MM.1S (cell line): ENCODE measurements at regions not wholly inside any gene's neighbourhood (a gene's known extent, or its start where the extent isn't known, plus 50 kb on each side); places are given as distances from the start of the nearest gene placed in this dataset.

Experiments
- DNase-seq: peaks from one replicate; pipeline ENCODE4 v3.0.0-alpha.2; 2015
- H2AFZ ChIP-seq: fragments of 300-600 bp; sonication (generic); 2 replicates; pipeline ENCODE4 v1.6.0; 2016; ENCODE audit warnings: antibody characterized with exemption, low read length
- H3F3A ChIP-seq: fragments of 300-600 bp; sonication (generic); 2 replicates; pipeline ENCODE4 v1.6.1; 2016; ENCODE audit warnings: mild to moderate bottlenecking, antibody characterized with exemption, low read length, moderate library complexity, mixed read lengths; ENCODE audit not compliant: insufficient read depth
- H3K27ac ChIP-seq: fragments of 300-600 bp; sonication (generic); 2 replicates; pipeline ENCODE4 v1.5.1; 2016; ENCODE audit warnings: mild to moderate bottlenecking, low read length
- H3K27me3 ChIP-seq: fragments of 300-600 bp; sonication (generic); replicated peaks from 2 replicates; pipeline ENCODE4 v1.6.0; 2016; ENCODE audit warnings: low read length; ENCODE audit not compliant: insufficient read depth
- H3K36me3 ChIP-seq: fragments of 300-600 bp; sonication (generic); replicated peaks from 2 replicates; pipeline ENCODE4 v1.6.1; 2016; ENCODE audit warnings: mild to moderate bottlenecking, low read length, mixed read lengths; ENCODE audit not compliant: insufficient read depth
- H3K4me1 ChIP-seq: fragments of 300-600 bp; sonication (generic); 2 replicates; pipeline ENCODE4 v1.6.1; 2016; ENCODE audit warnings: low read length, mixed read lengths
- H3K4me2 ChIP-seq: fragments of 300-600 bp; sonication (generic); 2 replicates; pipeline ENCODE4 v1.6.0; 2016; ENCODE audit warnings: low read depth, low read length
- H3K4me3 ChIP-seq: fragments of 300-600 bp; sonication (generic); 2 replicates; pipeline ENCODE4 v1.5.1; 2016; ENCODE audit warnings: low read length, mixed read lengths
- H3K79me2 ChIP-seq: fragments of 300-600 bp; sonication (generic); 2 replicates; pipeline ENCODE4 v1.6.1; 2016; ENCODE audit warnings: mixed run types, low read length, mixed read lengths
- H3K9ac ChIP-seq: fragments of 300-600 bp; sonication (generic); 2 replicates; pipeline ENCODE4 v1.6.1; 2016; ENCODE audit warnings: low read length, mixed read lengths
- H3K9me2 ChIP-seq: fragments of 300-600 bp; sonication (generic); replicated peaks from 2 replicates; pipeline ENCODE4 v1.6.1; 2016; ENCODE audit warnings: mild to moderate bottlenecking, low read length, mixed read lengths; ENCODE audit not compliant: insufficient read depth
- H3K9me3 ChIP-seq: fragments of 300-600 bp; sonication (generic); replicated peaks from 2 replicates; pipeline ENCODE4 v1.6.1; 2016; ENCODE audit warnings: mild to moderate bottlenecking, low read length, mixed read lengths; ENCODE audit not compliant: insufficient read depth
- H4K20me1 ChIP-seq: fragments of 300-600 bp; sonication (generic); 2 replicates; pipeline ENCODE4 v1.6.1; 2016; ENCODE audit warnings: mild to moderate bottlenecking, low read length, moderate library complexity, mixed read lengths; ENCODE audit not compliant: insufficient read depth
- EZH2 ChIP-seq: fragments of 300-600 bp; sonication (generic); optimal IDR thresholded peaks from 2 replicates; pipeline ENCODE3; 2017; ENCODE audit warnings: low read depth, mild to moderate bottlenecking, antibody characterized with exemption, low read length, mixed read lengths
- EZH2phosphoT487 ChIP-seq: fragments of 300-600 bp; sonication (generic); IDR thresholded peaks from 2 replicates; pipeline ENCODE4 v1.6.1; 2018; ENCODE audit warnings: antibody characterized with exemption, low read length
- TF ChIP-seq, protein P1 (sequence below): fragments of 300-600 bp; sonication (generic); IDR thresholded peaks from 2 replicates; pipeline ENCODE4 v1.5.1; 2016; ENCODE audit warnings: antibody characterized with exemption, low read length, mixed read lengths

- no peak overlapping the region for H3K9ac ChIP-seq
- no peak for DNase-seq
- no peaks in the 10 kb centered on the region for H3K4me1 ChIP-seq
- no peak overlapping the region for H3K27ac ChIP-seq
- H3K79me2 ChIP-seq = no peaks in the 10 kb centered on the region
- no peak overlapping the region for H2AFZ ChIP-seq
- H3F3A ChIP-seq = no peaks in the 10 kb centered on the region
- no peak overlapping the region for H3K4me2 ChIP-seq
- no peaks in the 10 kb centered on the region for H3K27me3 ChIP-seq
- no peaks in the 10 kb centered on the region for H3K36me3 ChIP-seq
- H3K9me2 ChIP-seq = no peaks in the 10 kb centered on the region
- no peaks in the 10 kb centered on the region for H3K9me3 ChIP-seq
- TF ChIP-seq EZH2phosphoT487 = no peak
- H4K20me1 ChIP-seq = no peaks in the 10 kb centered on the region
- H3K4me3 ChIP-seq = no peak overlapping the region
Observed at GRCh38 chr12:46930101-46930500, 104.3 kb upstream of the SLC38A4 start.

DNA sequence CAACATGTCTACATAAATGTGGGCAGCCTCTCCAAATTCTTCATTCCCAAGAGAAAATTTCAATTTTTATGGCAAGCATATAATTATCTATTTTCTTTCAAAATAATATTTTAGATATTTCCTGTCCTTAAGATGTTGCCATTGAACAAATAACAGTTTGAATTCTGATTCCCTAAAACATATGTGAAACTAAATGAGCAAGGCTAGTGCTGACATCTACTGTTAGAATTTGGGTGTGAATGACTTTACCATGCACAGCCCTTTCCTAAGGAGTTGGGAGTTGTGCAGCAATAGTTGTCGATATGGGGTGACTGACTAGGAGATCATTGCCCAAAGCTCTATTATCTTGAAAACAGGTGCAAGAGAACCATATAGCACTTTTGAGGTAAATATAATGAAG, 108.2 kb upstream of the SLC38A4 start:
- H3K4me1 ChIP-seq = no peaks in the 10 kb centered on the region
- H2AFZ ChIP-seq = no peak overlapping the region
- H3K9me2 ChIP-seq = no peaks in the 10 kb centered on the region
- DNase-seq = peak; percentile 40
- no peak overlapping the region for H3K9ac ChIP-seq
- H3K4me3 ChIP-seq = no peak overlapping the region
- no peaks in the 10 kb centered on the region for H3K27me3 ChIP-seq
- no peak overlapping the region for H3K4me2 ChIP-seq
- no peaks in the 10 kb centered on the region for H3K9me3 ChIP-seq
- H3F3A ChIP-seq = no peaks in the 10 kb centered on the region
- no peaks in the 10 kb centered on the region for H4K20me1 ChIP-seq
- TF ChIP-seq, protein P1, sequence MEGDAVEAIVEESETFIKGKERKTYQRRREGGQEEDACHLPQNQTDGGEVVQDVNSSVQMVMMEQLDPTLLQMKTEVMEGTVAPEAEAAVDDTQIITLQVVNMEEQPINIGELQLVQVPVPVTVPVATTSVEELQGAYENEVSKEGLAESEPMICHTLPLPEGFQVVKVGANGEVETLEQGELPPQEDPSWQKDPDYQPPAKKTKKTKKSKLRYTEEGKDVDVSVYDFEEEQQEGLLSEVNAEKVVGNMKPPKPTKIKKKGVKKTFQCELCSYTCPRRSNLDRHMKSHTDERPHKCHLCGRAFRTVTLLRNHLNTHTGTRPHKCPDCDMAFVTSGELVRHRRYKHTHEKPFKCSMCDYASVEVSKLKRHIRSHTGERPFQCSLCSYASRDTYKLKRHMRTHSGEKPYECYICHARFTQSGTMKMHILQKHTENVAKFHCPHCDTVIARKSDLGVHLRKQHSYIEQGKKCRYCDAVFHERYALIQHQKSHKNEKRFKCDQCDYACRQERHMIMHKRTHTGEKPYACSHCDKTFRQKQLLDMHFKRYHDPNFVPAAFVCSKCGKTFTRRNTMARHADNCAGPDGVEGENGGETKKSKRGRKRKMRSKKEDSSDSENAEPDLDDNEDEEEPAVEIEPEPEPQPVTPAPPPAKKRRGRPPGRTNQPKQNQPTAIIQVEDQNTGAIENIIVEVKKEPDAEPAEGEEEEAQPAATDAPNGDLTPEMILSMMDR = peak; percentile 45
- TF ChIP-seq EZH2phosphoT487 = no peak
- no peaks in the 10 kb centered on the region for H3K36me3 ChIP-seq
- H3K79me2 ChIP-seq = no peaks in the 10 kb centered on the region
- no peak overlapping the region for H3K27ac ChIP-seq

DNA sequence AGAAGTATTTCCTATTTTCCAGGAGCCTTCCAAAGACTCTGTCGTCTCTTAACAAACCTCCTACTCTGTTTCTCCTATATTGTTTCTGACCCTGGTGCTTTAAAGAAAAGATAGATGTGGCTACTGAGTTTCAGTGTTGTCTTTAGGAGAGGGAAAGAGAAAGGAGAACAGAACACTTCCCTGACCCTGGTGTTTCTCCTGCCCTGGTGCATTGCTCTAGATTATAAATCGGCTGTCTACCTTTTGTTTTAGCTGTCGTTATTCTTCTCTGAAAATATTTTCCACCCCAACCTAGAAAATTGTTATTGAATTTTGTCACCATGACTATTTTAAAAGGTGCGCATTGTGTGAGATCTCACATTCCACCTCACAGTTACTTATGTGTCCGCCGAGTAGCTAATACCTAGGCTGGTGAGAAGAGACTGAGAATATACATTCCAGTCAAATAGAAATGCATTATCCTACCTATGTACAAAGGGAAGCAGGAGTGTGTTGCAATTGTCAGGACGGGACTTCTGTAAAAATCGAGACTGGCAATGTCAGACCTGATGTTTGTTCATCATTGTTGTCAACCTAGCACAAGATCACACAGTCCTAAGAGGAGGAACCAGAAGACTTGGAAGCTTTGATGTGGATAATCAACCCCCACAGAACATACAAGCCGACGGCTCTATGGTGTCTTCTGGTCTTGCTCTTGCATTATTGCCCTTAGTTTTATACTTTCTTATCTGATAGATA, 108.7 kb upstream of the SLC38A4 start:
- Histone ChIP-seq H4K20me1 (no peaks in the 10 kb centered on the region), H3K9me2 (no peaks in the 10 kb centered on the region), H3K27ac (no peak overlapping the region), H3K9me3 (no peaks in the 10 kb centered on the region), H3K27me3 (no peaks in the 10 kb centered on the region), H3K4me2 (no peak overlapping the region), H3K36me3 (no peaks in the 10 kb centered on the region), H2AFZ (no peak overlapping the region), H3K4me1 (no peaks in the 10 kb centered on the region), H3F3A (no peaks in the 10 kb centered on the region), H3K9ac (no peak overlapping the region), H3K4me3 (no peak overlapping the region), H3K79me2 (no peaks in the 10 kb centered on the region)
- DNase-seq = no peak
- TF ChIP-seq EZH2phosphoT487 (no peak), EZH2 (no peak)
- TF ChIP-seq, protein P1 = no peak

- no peak for DNase-seq
- Histone ChIP-seq H3K4me3 (no peak overlapping the region), H4K20me1 (no peaks in the 10 kb centered on the region), H3K9ac (no peak overlapping the region), H3F3A (no peaks in the 10 kb centered on the region), H3K4me1 (no peaks in the 10 kb centered on the region), H2AFZ (no peak overlapping the region), H3K79me2 (no peaks in the 10 kb centered on the region), H3K9me3 (no peaks in the 10 kb centered on the region), H3K27ac (no peak overlapping the region), H3K36me3 (no peaks in the 10 kb centered on the region), H3K4me2 (no peak overlapping the region), H3K27me3 (no peaks in the 10 kb centered on the region), H3K9me2 (no peaks in the 10 kb centered on the region)
- TF ChIP-seq, protein P1 = no peak
- TF ChIP-seq EZH2phosphoT487 (no peak), EZH2 (no peak)
Observed at GRCh38 chr12:46935271-46935847, 109.6 kb upstream of the SLC38A4 start.
